IMR-90 (cell line): ENCODE measurements at regions not wholly inside any gene's neighbourhood (a gene's known extent, or its start where the extent isn't known, plus 50 kb on each side); places are given as distances from the start of the nearest gene placed in this dataset.

ENCODE experiments used
- ATAC-seq: fragments of 200-7000 bp; cut with Tn5 transposase; 2 replicates; pipeline ENCODE4 v1.9.1; 2020; ENCODE audit warnings: low read depth, mild to moderate bottlenecking, moderate library complexity
- BruUV-seq: library from RNA; stranded (reverse); fragments of 400-500 nt; replicated peaks from 2 replicates; lab custom pipeline; 2021; lab: Mats Ljungman, UMichigan
- CTCF ChIA-PET: fragments of 300-600 bp; formaldehyde crosslinking; extraction: SDS; loops from one replicate; lab custom pipeline; 2021; ENCODE audit warnings: antibody characterized with exemption; lab: Yijun Ruan, JAX
- POLR2A ChIA-PET: fragments of 300-600 bp; sonication (Branson Sonifier 250); formaldehyde crosslinking; loops from one replicate; lab custom pipeline; 2022; ENCODE audit warnings: antibody characterized with exemption; ENCODE audit not compliant: unreplicated experiment; lab: Charles Lee
- DNase-seq: peaks from one replicate; pipeline ENCODE4 v3.0.0; 2013
- H2AFZ ChIP-seq: replicated peaks from 2 replicates; pipeline ENCODE3; 2013; ENCODE audit warnings: low read length, mild to moderate bottlenecking; ENCODE audit not compliant: poor library complexity
- H2AK5ac ChIP-seq: 2 replicates; pipeline ENCODE4 v1.6.1; 2013; ENCODE audit warnings: low read depth, low read length, inconsistent platforms
- H2AK9ac ChIP-seq: replicated peaks from 2 replicates; pipeline ENCODE3; 2013; ENCODE audit warnings: mild to moderate bottlenecking, low read depth, low read length, moderate library complexity; ENCODE audit not compliant: poor library complexity
- H2BK120ac ChIP-seq: 2 replicates; pipeline ENCODE4 v1.6.1; 2013; ENCODE audit warnings: low read depth, low read length, inconsistent platforms
- H2BK15ac ChIP-seq: 3 replicates; pipeline ENCODE4 v1.6.1; 2013; ENCODE audit warnings: low read depth, low read length, inconsistent platforms
- H2BK20ac ChIP-seq: 2 replicates; pipeline ENCODE4 v1.6.1; 2013; ENCODE audit warnings: low read depth, mild to moderate bottlenecking, inconsistent platforms, low read length, moderate library complexity
- H2BK5ac ChIP-seq: 2 replicates; pipeline ENCODE4 v1.6.1; 2013; ENCODE audit warnings: mild to moderate bottlenecking, low read depth, low read length, inconsistent platforms; ENCODE audit not compliant: poor library complexity, severe bottlenecking
- H3K14ac ChIP-seq: replicated peaks from 2 replicates; pipeline ENCODE4 v1.6.1; 2013; ENCODE audit warnings: low read depth, low read length, inconsistent platforms
- H3K18ac ChIP-seq: 2 replicates; pipeline ENCODE4 v1.6.1; 2013; ENCODE audit warnings: low read depth, low read length, control low read depth
- H3K23ac ChIP-seq: 2 replicates; pipeline ENCODE4 v1.6.1; 2013; ENCODE audit warnings: low read depth, low read length, inconsistent platforms
- H3K27ac ChIP-seq: 2 replicates; pipeline ENCODE4 v1.5.1; 2013; ENCODE audit warnings: mild to moderate bottlenecking, control low read depth, low read length; ENCODE audit not compliant: insufficient read depth
- H3K27me3 ChIP-seq: 2 replicates; pipeline ENCODE4 v1.6.1; 2013; ENCODE audit warnings: low read length; ENCODE audit not compliant: control insufficient read depth, insufficient read depth
- H3K36me3 ChIP-seq: 2 replicates; pipeline ENCODE4 v1.6.1; 2013; ENCODE audit warnings: low read length, mixed read lengths; ENCODE audit not compliant: control insufficient read depth, insufficient read depth
- H3K4ac ChIP-seq: 2 replicates; pipeline ENCODE4 v1.6.1; 2013; ENCODE audit warnings: low read depth, low read length, inconsistent platforms
- H3K4me1 ChIP-seq: 2 replicates; pipeline ENCODE4 v1.6.1; 2013; ENCODE audit warnings: low read length, mixed read lengths; ENCODE audit not compliant: control insufficient read depth, insufficient read depth
- H3K4me2 ChIP-seq: 2 replicates; pipeline ENCODE4 v1.6.1; 2013; ENCODE audit warnings: low read depth, mild to moderate bottlenecking, control low read depth, low read length, moderate library complexity
- H3K4me3 ChIP-seq: 2 replicates; pipeline ENCODE4 v1.5.1; 2013; ENCODE audit warnings: low read depth, mild to moderate bottlenecking, control low read depth, low read length, moderate library complexity; ENCODE audit not compliant: insufficient read depth
- H3K56ac ChIP-seq: 2 replicates; pipeline ENCODE4 v1.6.1; 2013; ENCODE audit warnings: low read length, inconsistent platforms; ENCODE audit not compliant: insufficient read depth; ENCODE audit errors: extremely low read depth
- H3K79me1 ChIP-seq, 2 experiments: 2 replicates each; pipeline ENCODE4 v1.6.1; 2013; ENCODE audit warnings: low read length in 2 of 2, inconsistent platforms in 1 of 2, low read depth in 1 of 2
- H3K9ac ChIP-seq: 2 replicates; pipeline ENCODE4 v1.6.1; 2013; ENCODE audit warnings: low read depth, low read length, control low read depth
- H3K9me1 ChIP-seq: 2 replicates; pipeline ENCODE4 v1.6.1; 2013; ENCODE audit warnings: low read length, inconsistent platforms; ENCODE audit not compliant: insufficient read depth
- H3K9me3 ChIP-seq: 2 replicates; pipeline ENCODE4 v1.6.1; 2013; ENCODE audit warnings: low read length; ENCODE audit not compliant: control insufficient read depth, insufficient read depth
- H4K20me1 ChIP-seq: 2 replicates; pipeline ENCODE4 v1.6.1; 2013; ENCODE audit warnings: low read length, inconsistent platforms; ENCODE audit not compliant: insufficient read depth
- H4K5ac ChIP-seq: 2 replicates; pipeline ENCODE4 v1.6.1; 2013; ENCODE audit warnings: mild to moderate bottlenecking, low read depth, low read length, control low read depth
- H4K8ac ChIP-seq, 2 experiments: 2 replicates each; pipeline ENCODE4 v1.6.1; 2013; ENCODE audit warnings: low read depth in 2 of 2, low read length in 2 of 2, control low read depth in 1 of 2, inconsistent platforms in 1 of 2
- H4K91ac ChIP-seq: 2 replicates; pipeline ENCODE4 v1.6.1; 2013; ENCODE audit warnings: low read depth, low read length, inconsistent platforms; ENCODE audit not compliant: insufficient read depth
- CEBPB ChIP-seq: IDR thresholded peaks from 2 replicates; pipeline ENCODE4 v1.6.1; 2012; ENCODE audit warnings: low read depth, low read length, improper control_type of control experiment
- MAFK ChIP-seq: IDR thresholded peaks from 2 replicates; pipeline ENCODE4 v1.6.1; 2012; ENCODE audit warnings: low read depth, low read length, improper control_type of control experiment
- MAZ ChIP-seq: IDR thresholded peaks from 2 replicates; pipeline ENCODE4 v1.6.1; 2012; ENCODE audit warnings: low read depth, mild to moderate bottlenecking, low read length, improper control_type of control experiment, moderate library complexity, borderline replicate concordance
- MXI1 ChIP-seq: IDR thresholded peaks from 2 replicates; pipeline ENCODE4 v1.6.1; 2012; ENCODE audit warnings: low read depth, mild to moderate bottlenecking, low read length, moderate library complexity, borderline replicate concordance
- POLR2A ChIP-seq: IDR thresholded peaks from 2 replicates; pipeline ENCODE4 v1.6.1; 2012; ENCODE audit warnings: mild to moderate bottlenecking, low read depth, low read length
- RCOR1 ChIP-seq: IDR thresholded peaks from 2 replicates; pipeline ENCODE4 v1.6.1; 2012; ENCODE audit warnings: mild to moderate bottlenecking, low read length, improper control_type of control experiment; ENCODE audit not compliant: insufficient replicate concordance
- WGBS, 2 experiments: methylation state at CpG; one replicate each; pipeline versions ENCODE4 v1.1.5 to v1.1.7; 2013; ENCODE audit warnings: missing lambda C conversion rate in 2 of 2; ENCODE audit not compliant: insufficient read length in 1 of 2; ENCODE audit errors: extremely low coverage in 2 of 2; 5-methylcytosine and 5-hydroxymethylcytosine counted together
- dilution Hi-C: fragments of 300-500 bp; cut with HindIII; formaldehyde crosslinking; loops from one replicate; pipeline ENCODE4 v1.14.3; 2018; ENCODE audit warnings: low sequenced_read_pairs; ENCODE audit not compliant: unreplicated experiment
- in situ Hi-C: fragments of 300-500 bp; cut with MboI; formaldehyde crosslinking; loops from 3 replicates; pipeline ENCODE4 v1.14.3; 2019; ENCODE audit warnings: low sequenced_read_pairs, inconsistent platforms, mixed read lengths
- intact Hi-C: fragments of 100-400 bp; cut with micrococcal nuclease; formaldehyde crosslinking; loops from 2 replicates; pipeline ENCODE4 v1.10.0; 2022
- TF ChIP-seq, protein P1 (sequence below): conservative IDR thresholded peaks from 2 replicates; pipeline ENCODE4 v1.5.1; 2012; ENCODE audit warnings: mild to moderate bottlenecking, low read depth, low read length, improper control_type of control experiment

- POLR2A ChIA-PET: no interaction called here
These were observed 113.1 kb upstream of the SLC25A36 start for GRCh38 chr3:140828585-140828984.

More at GRCh38 chr3:140828585-140828984, 113.1 kb upstream of the SLC25A36 start:
- ATAC-seq (no peak), DNase-seq (no peak)
- no peaks in the 10 kb centered on the region for H3K27me3 ChIP-seq
- intact Hi-C loops (no loop called here), in situ Hi-C loops (no loop called here), dilution Hi-C loops (no loop called here)
- no peak overlapping the region for H3K4me3 ChIP-seq
- CTCF ChIA-PET: no interaction called here
- H2BK120ac ChIP-seq: no peak overlapping the region
- no peak overlapping the region for H3K4me2 ChIP-seq
- no peaks in the 10 kb centered on the region for H3K9me3 ChIP-seq
- H2BK15ac ChIP-seq: no peak overlapping the region
- H2AK9ac ChIP-seq: no peak overlapping the region
- no peak for TF ChIP-seq POLR2A
- TF ChIP-seq RCOR1: no peak
- no peak for TF ChIP-seq MAFK
- TF ChIP-seq MAZ: no peak
- TF ChIP-seq MXI1: no peak
- TF ChIP-seq, protein P1, sequence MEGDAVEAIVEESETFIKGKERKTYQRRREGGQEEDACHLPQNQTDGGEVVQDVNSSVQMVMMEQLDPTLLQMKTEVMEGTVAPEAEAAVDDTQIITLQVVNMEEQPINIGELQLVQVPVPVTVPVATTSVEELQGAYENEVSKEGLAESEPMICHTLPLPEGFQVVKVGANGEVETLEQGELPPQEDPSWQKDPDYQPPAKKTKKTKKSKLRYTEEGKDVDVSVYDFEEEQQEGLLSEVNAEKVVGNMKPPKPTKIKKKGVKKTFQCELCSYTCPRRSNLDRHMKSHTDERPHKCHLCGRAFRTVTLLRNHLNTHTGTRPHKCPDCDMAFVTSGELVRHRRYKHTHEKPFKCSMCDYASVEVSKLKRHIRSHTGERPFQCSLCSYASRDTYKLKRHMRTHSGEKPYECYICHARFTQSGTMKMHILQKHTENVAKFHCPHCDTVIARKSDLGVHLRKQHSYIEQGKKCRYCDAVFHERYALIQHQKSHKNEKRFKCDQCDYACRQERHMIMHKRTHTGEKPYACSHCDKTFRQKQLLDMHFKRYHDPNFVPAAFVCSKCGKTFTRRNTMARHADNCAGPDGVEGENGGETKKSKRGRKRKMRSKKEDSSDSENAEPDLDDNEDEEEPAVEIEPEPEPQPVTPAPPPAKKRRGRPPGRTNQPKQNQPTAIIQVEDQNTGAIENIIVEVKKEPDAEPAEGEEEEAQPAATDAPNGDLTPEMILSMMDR: no peak
- TF ChIP-seq CEBPB: no peak
- no peak overlapping the region for H3K14ac ChIP-seq
- H3K56ac ChIP-seq: no peak overlapping the region
- H3K27ac ChIP-seq: no peak overlapping the region
- 14% methylated on average over 1 of the region's 1 CpG; no CpG with 5 or more reads in 1 of the 2 experiments for WGBS, 2 experiments
- H4K5ac ChIP-seq: no peak overlapping the region
- H2BK5ac ChIP-seq: no peak overlapping the region
- no peaks in the 10 kb centered on the region for H3K4me1 ChIP-seq
- no peak overlapping the region for H3K4ac ChIP-seq
- no peak overlapping the region for H3K23ac ChIP-seq
- no peak overlapping the region for H2AK5ac ChIP-seq
- no peaks in the 10 kb centered on the region for H3K36me3 ChIP-seq
- no peaks in the 10 kb centered on the region for H3K79me1 ChIP-seq
- H2AFZ ChIP-seq: no peak overlapping the region
- H3K18ac ChIP-seq: no peak overlapping the region
- no peaks in the 10 kb centered on the region for H4K20me1 ChIP-seq
- H3K9ac ChIP-seq: no peak overlapping the region
- no peak overlapping the region for H4K8ac ChIP-seq
- no peak overlapping the region for H2BK20ac ChIP-seq
- H3K9me1 ChIP-seq: no peaks in the 10 kb centered on the region
- no TSS peak for BruUV-seq
- no peak overlapping the region for H4K91ac ChIP-seq
